Stomach (tissue), 8 donors: ENCODE measurements at regions not wholly inside any gene's neighbourhood (a gene's known extent, or its start where the extent isn't known, plus 50 kb on each side); places are given as distances from the start of the nearest gene placed in this dataset.

ENCODE experiments used
- DNase-seq, 2 donors: peaks; one replicate each; pipeline versions ENCODE4 v3.0.0 to v3.0.0-alpha.2; 2013 to 2019
- H3K27ac ChIP-seq, 5 donors: fragments of 200-600 bp in 4 of 5; sonication (generic) in 4 of 5; one replicate each; pipeline ENCODE4 v1.5.1; 2013 to 2019; ENCODE audit warnings: mild to moderate bottlenecking in 1 of 5, moderate library complexity in 1 of 5
- H3K27me3 ChIP-seq, 3 donors: fragments of 200-600 bp; sonication (generic); one replicate each; pipeline ENCODE4 v1.5.1; 2017 to 2019; ENCODE audit warnings: mixed run types in 1 of 3
- H3K36me3 ChIP-seq, 4 donors: fragments of 200-600 bp; sonication (generic); 1 replicate in 3 of 4; 2 replicates in 1 of 4; pipeline ENCODE4 v1.5.1; 2016 to 2019
- H3K4me1 ChIP-seq, 4 donors: fragments of 200-600 bp; sonication (generic); one replicate each; pipeline ENCODE4 v1.5.1; 2016 to 2019
- H3K4me3 ChIP-seq, 4 donors: fragments of 200-600 bp; sonication (generic) in 3 of 4; one replicate each; pipeline ENCODE4 v1.5.1; 2016 to 2019; ENCODE audit warnings: mild to moderate bottlenecking in 1 of 4
- H3K9me3 ChIP-seq, 4 donors: fragments of 200-600 bp; sonication (generic); one replicate each; pipeline ENCODE4 v1.5.1; 2016 to 2019
- CTCF ChIP-seq, 7 experiments: fragments of 450-650 bp in 4 of 7; fragments of 200-600 bp in 3 of 7; sonication (generic) in 3 of 7; IDR thresholded peaks; one replicate each; pipeline ENCODE4 v1.5.1; 2016 to 2019; ENCODE audit warnings: antibody characterized with exemption in 7 of 7, control low read depth in 2 of 7, mild to moderate bottlenecking in 1 of 7
- EP300 ChIP-seq: sonication (generic); formaldehyde crosslinking; IDR thresholded peaks from one replicate; pipeline ENCODE4 v1.6.1; 2017; ENCODE audit warnings: antibody characterized with exemption
- POLR2A ChIP-seq, 4 donors: fragments of 450-650 bp; IDR thresholded peaks; one replicate each; pipeline ENCODE4 v1.6.1; 2016; ENCODE audit warnings: antibody characterized with exemption in 4 of 4, control low read depth in 2 of 4, mild to moderate bottlenecking in 1 of 4, moderate library complexity in 1 of 4
- POLR2AphosphoS5 ChIP-seq, 3 donors: sonication (generic); formaldehyde crosslinking; IDR thresholded peaks; one replicate each; pipeline ENCODE4 v1.6.1; 2016; ENCODE audit warnings: antibody characterized with exemption in 3 of 3
- WGBS, 5 donors: extraction: QIAGEN DNeasy Blood & Tissue Kit in 3 of 5; methylation state at CpG; one replicate each; pipeline versions ENCODE4 v1.1.5 to v1.1.7; 2013 to 2018; 5-methylcytosine and 5-hydroxymethylcytosine counted together
- intact Hi-C: fragments of 100-400 bp; cut with DNase I; formaldehyde crosslinking; loops from one replicate; pipeline ENCODE4 v1.15.1; 2023; ENCODE audit warnings: low total_unique reads
- donor health status: healthy with polysubstance abuse.
- donor health status: Bipolar disorder and iron deficiency.
- donor health status: healthy.

DNA sequence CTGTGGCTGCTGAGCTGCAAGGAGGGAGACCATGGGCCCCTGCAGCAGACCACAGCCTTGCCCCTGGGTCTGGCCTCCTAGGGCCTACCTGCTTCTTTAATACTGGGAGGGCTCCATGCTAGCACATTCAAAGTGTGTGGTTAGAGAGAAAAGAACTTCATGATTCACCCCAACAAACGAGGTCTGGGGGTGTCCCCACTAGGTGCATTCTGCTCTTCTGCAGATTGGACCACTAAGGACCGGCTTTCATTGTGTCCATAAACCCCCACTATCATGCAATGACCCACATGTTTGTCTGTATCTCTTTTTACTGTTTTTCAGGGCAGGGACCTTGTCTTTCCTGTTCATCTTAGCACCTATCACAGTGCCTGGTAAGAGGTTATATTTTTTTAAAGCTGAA is 185.4 kb downstream of the OMA1 start:
- intact Hi-C loops: no loop called here
- DNase-seq: no peak
- TF ChIP-seq POLR2AphosphoS5 (IDR thresholded peaks at IDR 0.05): no peak
- TF ChIP-seq CTCF (IDR thresholded peaks at IDR 0.05): no peak
- no peak for TF ChIP-seq EP300
- TF ChIP-seq POLR2A (IDR thresholded peaks at IDR 0.05): no peak

DNA sequence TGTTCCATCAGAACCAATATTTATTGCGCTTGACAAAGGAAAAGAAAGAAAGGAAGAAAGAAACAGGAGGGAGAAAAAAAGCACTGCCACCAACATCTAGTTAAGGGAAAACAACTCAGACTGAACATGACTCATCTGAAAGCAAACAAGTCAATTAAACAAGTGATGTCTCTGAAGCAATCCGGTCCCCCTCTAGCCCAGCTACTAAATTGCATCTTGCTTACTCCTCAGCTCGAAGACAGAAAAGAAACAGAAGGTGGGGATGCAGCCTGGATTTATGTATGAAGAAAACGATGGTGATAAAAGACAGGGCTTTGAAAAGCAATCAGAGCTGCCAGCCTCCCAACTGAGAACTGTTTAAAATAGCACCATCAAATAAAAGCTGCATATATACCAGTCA is 188.2 kb downstream of the OMA1 start:
- Histone ChIP-seq H3K4me1 (no peaks in the 10 kb centered on the region), H3K27me3 (no peaks in the 10 kb centered on the region), H3K4me3 (no peak overlapping the region), H3K36me3 (no peaks in the 10 kb centered on the region), H3K27ac (no peak overlapping the region), H3K9me3 (no peaks in the 10 kb centered on the region)
- no peak for DNase-seq
- TF ChIP-seq POLR2A (IDR thresholded peaks at IDR 0.05) (no peak), POLR2AphosphoS5 (IDR thresholded peaks at IDR 0.05) (no peak), EP300 (no peak)
- WGBS, 5 donors: 34 to 48% (median 40%) methylated on average over 4 of the region's 4 CpGs
- intact Hi-C loops: no loop called here

More for the DNA sequence above, 185.4 kb downstream of the OMA1 start:
- Histone ChIP-seq H3K9me3 (no peaks in the 10 kb centered on the region), H3K27ac (no peak overlapping the region), H3K36me3 (no peaks in the 10 kb centered on the region), H3K4me3 (no peak overlapping the region), H3K4me1 (no peaks in the 10 kb centered on the region), H3K27me3 (no peaks in the 10 kb centered on the region)
- WGBS, 5 donors: 27 to 79% (median 33%) methylated on average over 2 of the region's 2 CpGs

DNA sequence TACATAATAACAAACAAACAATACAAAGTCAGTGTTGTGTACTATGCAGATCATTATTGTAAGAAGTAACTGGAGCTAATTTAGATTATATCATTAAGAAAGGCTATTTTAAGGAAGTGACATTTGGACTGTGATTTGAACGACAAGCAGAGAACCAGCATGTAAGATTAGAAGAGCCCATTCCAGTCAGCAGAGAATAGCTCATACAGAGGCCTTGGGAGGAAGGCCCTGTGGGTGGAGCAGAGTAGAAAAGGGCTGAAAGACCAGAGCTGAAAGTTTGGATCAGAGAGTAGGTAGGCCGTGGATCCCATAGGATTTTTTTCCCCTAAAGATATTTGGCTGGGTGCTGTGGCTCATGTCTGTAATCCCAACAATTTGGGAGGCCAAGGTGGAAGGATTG is 190.1 kb downstream of the OMA1 start:
- intact Hi-C loops: no loop called here
- TF ChIP-seq EP300 (no peak), POLR2A (IDR thresholded peaks at IDR 0.05) (no peak), POLR2AphosphoS5 (IDR thresholded peaks at IDR 0.05) (no peak), CTCF (IDR thresholded peaks at IDR 0.05) (no peak)
- H3K27me3 ChIP-seq: no peaks in the 10 kb centered on the region
- DNase-seq: no peak
- H3K4me3 ChIP-seq: no peak overlapping the region
- H3K36me3 ChIP-seq: no peaks in the 10 kb centered on the region
- no peaks in the 10 kb centered on the region for H3K4me1 ChIP-seq
- H3K9me3 ChIP-seq: no peaks in the 10 kb centered on the region
- H3K27ac ChIP-seq: no peak overlapping the region
- 69 to 80% (median 72%) methylated on average over 2 of the region's 2 CpGs for WGBS, 5 donors

DNA sequence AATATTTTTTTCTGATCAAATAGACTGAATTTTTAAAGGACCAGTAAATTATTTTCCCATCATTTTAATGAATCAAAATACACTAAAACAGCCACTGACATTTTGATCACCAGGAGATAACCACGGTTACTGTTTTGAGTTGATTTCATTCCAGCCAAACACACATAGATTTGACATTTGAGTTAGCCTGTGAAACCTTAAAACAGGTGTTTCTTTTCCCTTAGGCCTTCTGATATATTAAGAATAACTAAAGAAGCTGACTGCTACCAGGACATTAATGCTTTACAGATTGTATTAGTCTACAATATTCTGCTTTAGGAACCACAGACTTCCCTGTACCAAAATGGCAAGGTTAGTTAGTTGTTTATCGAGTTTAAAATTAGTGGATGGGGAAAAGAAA is 193.4 kb downstream of the OMA1 start:
- peaks cover 0 to 9% (median 0%) of the 10 kb centered on the region in 4 donors for H3K9me3 ChIP-seq
- no peak for TF ChIP-seq POLR2A (IDR thresholded peaks at IDR 0.05)
- no peak for DNase-seq
- no peaks in the 10 kb centered on the region for H3K4me1 ChIP-seq
- H3K36me3 ChIP-seq: no peaks in the 10 kb centered on the region
- intact Hi-C loops: no loop called here
- no peaks in the 10 kb centered on the region for H3K27me3 ChIP-seq
- 77 to 91% (median 83%) methylated on average over 2 of the region's 2 CpGs for whole genome bisulfite sequencing, 5 donors
- no peak overlapping the region for H3K27ac ChIP-seq
- no peak overlapping the region for H3K4me3 ChIP-seq

- Histone ChIP-seq H3K4me3 (no peak overlapping the region), H3K9me3 (peaks cover 0 to 9% (median 0%) of the 10 kb centered on the region in 4 donors), H3K27ac (no peak overlapping the region), H3K4me1 (no peaks in the 10 kb centered on the region), H3K27me3 (no peaks in the 10 kb centered on the region), H3K36me3 (no peaks in the 10 kb centered on the region)
- WGBS, 5 donors: 90 to 92% (median 91%) methylated on average over 6 of the region's 6 CpGs
- no peak for DNase-seq
- no peak for TF ChIP-seq CTCF (IDR thresholded peaks at IDR 0.05)
- no peak for TF ChIP-seq POLR2AphosphoS5 (IDR thresholded peaks at IDR 0.05)
- no peak for TF ChIP-seq POLR2A (IDR thresholded peaks at IDR 0.05)
- TF ChIP-seq EP300: no peak
- intact Hi-C loops: no loop called here
Observed at GRCh38 chr1:58352476-58353092, 193.9 kb downstream of the OMA1 start.
